GM21390 (cell line): ENCODE measurements at regions not wholly inside any gene's neighbourhood (a gene's known extent, or its start where the extent isn't known, plus 50 kb on each side); places are given as distances from the start of the nearest gene placed in this dataset.
A peak's percentile ranks its signal among the peaks of the same experiment; 100 is the strongest.
"Not testable (repeated sequence)": the region's sequence is repeated elsewhere in the genome, so short reads cannot be mapped to it uniquely, and the experiment has no call there.

ENCODE experiments used
- ATAC-seq: cut with Tn5 transposase; IDR thresholded peaks from one replicate; pipeline ENCODE4 v1.9.1; 2021; ENCODE audit not compliant: unreplicated experiment

DNA sequence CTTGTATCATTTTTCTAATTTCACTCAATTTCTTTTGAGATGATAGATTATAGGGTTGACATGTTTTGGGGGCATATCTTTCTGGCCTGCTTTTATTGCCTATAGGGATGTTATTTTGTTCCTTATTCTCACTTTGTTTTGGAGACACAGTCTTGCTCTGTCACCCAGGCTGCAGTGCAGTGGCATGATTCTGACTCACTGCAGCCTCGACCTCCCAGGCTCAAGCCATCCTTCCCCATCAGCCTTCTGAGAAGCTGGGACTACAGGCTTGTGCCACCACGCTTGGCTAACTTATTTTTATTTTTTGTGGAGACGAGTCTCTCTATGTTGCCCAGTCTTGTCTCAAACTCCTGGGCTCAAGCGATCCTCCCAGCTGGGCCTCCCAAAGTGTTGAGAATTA lies 72.8 kb upstream of the FAN1 start:
- no peak for ATAC-seq

DNA sequence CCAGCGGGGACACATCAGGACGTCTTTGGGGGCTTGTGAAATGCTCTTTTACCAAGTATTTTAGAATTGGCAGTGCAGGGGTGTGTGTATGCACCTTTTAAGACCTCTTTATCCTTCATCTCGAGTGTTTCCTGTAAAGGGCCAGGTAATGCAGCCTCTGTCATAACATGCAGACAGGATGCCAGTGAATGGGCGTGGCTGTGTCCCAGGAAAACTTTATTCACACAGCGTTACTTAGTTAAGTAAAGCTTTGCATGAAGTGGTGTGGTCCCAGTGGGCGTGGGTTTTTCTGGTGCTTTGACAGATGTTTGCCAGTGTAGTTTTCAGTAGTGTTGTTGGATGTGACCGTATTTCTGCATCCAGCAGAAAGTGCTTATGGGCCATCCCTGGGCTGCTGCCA lies 70.3 kb upstream of the FAN1 start:
- ATAC-seq = not testable (repeated sequence)

GRCh38 chr15:30841639-30842038 lies 62.1 kb upstream of the FAN1 start:
- ATAC-seq = not testable (repeated sequence)

DNA sequence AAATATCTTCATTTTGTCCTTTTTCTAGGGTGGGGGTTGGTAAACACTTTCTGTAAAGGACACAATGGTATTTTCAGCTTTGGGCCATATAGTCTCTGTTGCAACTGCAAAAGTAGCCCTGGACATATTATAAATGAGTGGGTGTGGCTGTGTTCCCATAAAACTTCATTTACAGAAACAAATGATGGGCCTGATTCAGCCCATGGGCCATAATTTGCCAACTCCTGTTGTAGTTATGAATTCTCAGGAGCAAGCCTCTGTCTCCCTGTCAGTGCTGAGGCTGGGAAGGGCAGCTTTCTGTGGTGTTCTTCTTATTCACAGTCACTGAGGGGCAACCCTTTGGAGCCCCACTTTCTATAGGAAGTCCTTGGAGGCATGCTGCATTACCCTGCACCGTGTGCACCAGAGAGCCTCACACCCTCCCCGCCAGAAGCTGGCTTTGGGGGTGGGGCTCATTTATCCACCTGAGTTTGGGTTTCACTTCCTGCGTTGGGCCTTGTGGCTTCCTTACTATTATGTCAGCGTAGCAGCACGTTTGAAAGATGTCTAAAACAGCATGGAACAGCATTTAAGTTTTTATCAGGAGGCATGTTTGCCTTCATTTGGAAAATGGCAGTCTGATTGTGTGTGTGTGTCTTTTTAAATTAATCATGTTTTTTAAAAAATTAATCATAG lies 60.8 kb upstream of the FAN1 start:
- peak; percentile 94 for ATAC-seq

DNA sequence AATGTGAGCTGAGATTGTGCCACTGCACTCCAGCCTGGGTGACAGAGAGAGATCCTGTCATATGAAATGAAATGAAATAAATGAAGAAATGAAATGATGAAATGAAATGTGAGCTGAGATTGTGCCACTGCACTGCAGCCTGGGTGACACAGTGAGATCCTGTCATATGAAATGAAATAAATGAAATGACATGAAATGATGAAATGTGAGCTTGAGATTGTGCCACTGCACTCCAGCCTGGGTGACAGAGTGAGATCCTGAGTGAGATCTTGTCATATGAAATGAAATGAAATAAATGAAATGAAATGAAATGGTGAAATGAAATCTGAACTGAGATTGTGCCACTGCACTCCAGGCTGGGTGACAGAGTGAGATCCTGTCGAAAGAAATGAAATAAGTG lies 58.2 kb upstream of the FAN1 start:
- ATAC-seq = not testable (repeated sequence)
